ENCODE measurements at regions not wholly inside any gene's neighbourhood (a gene's known extent, or its start where the extent isn't known, plus 50 kb on each side); places are given as distances from the start of the nearest gene placed in this dataset.
A peak's percentile ranks its signal among the peaks of the same experiment; 100 is the strongest.

DNA sequence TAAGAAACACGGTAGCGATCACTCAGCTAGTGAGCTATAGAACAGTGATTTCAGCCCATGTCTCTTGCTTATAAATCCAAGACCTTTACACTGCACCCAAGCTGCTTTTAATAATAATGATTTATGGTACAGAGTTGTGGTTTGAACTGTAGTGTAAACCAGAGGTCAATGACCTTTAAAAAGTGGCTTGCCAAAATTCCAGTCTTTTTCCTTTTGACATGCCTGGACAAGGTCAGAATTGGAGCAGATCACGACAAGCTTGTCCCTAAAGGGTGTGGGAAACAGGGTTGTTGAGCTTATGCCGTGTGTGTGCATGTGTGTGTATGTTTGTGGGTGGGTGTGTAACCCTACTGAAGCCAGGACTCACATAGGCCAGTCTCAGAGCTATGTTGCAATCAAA, 225.3 kb upstream of the CLINT1 start:
- H3K27ac ChIP-seq: no peak overlapping the region
- no peak overlapping the region for H3K9ac ChIP-seq (ENCODE audit: insufficient read length)
- no peaks in the 10 kb centered on the region for H3K9me3 ChIP-seq (ENCODE audit: low read depth, low read length)
- no peaks in the 10 kb centered on the region for H3K36me3 ChIP-seq (ENCODE audit: insufficient read depth, low read length)
- no peak overlapping the region for H3K4me3 ChIP-seq
- DNase-seq (ENCODE audit: low read depth, low spot score): no peak
- TF ChIP-seq FOXP2 (optimal IDR thresholded peaks at IDR 0.05; ENCODE audit: control extremely low read depth, extremely low read length, insufficient read depth) (no peak), POLR2AphosphoS5 (IDR thresholded peaks at IDR 0.05; ENCODE audit: borderline replicate concordance, low read depth, low read length) (no peak), EZH2 (IDR thresholded peaks at IDR 0.05) (no peak)

DNA sequence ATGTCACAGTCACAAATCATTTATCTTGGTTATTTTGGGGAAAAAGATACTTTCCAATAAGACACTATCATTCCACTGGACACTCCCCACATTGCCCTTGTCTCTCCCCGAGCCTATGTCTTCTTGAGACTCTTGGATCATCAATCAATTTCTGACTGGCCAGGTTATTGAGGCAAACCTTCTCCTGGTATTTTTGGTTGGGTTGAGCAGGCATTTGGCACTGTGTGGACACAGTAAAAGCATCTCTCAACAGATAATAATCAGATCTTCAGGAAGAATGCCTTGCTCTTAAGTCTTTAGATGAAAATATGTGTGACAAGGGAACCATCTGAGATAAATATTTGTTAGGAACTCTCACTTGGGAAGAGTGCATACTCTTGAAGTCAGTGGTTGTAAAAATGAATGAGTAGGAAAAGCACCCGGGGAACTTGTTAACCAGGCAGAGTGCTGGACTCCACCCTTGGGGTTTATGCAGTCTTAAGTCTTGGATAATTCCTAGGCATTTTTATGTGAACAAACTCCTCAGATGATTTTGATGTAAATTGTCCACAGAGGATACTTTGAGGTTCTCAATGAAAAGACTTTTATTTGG, 223.8 kb upstream of the CLINT1 start:
- Histone ChIP-seq H3K9ac (ENCODE audit: insufficient read length) (no peak overlapping the region), H3K27ac (no peak overlapping the region), H3K4me3 (no peak overlapping the region), H3K9me3 (ENCODE audit: low read depth, low read length) (no peaks in the 10 kb centered on the region), H3K36me3 (ENCODE audit: insufficient read depth, low read length) (no peaks in the 10 kb centered on the region)
- no peak for DNase-seq (ENCODE audit: low read depth, low spot score)
- no peak for TF ChIP-seq POLR2AphosphoS5 (IDR thresholded peaks at IDR 0.05; ENCODE audit: borderline replicate concordance, low read depth, low read length)
- TF ChIP-seq EZH2 (IDR thresholded peaks at IDR 0.05): no peak
- TF ChIP-seq FOXP2 (optimal IDR thresholded peaks at IDR 0.05; ENCODE audit: control extremely low read depth, extremely low read length, insufficient read depth): no peak

GRCh38 chr5:158080112-158080511, 221.2 kb upstream of the CLINT1 start:
- DNase-seq (ENCODE audit: low read depth, low spot score): no peak
- Histone ChIP-seq H3K36me3 (ENCODE audit: insufficient read depth, low read length) (no peaks in the 10 kb centered on the region), H3K27ac (no peak overlapping the region), H3K9me3 (ENCODE audit: low read depth, low read length) (no peaks in the 10 kb centered on the region), H3K9ac (ENCODE audit: insufficient read length) (no peak overlapping the region), H3K4me3 (no peak overlapping the region)
- TF ChIP-seq FOXP2 (optimal IDR thresholded peaks at IDR 0.05; ENCODE audit: control extremely low read depth, extremely low read length, insufficient read depth) (no peak), EZH2 (IDR thresholded peaks at IDR 0.05) (no peak), POLR2AphosphoS5 (IDR thresholded peaks at IDR 0.05; ENCODE audit: borderline replicate concordance, low read depth, low read length) (no peak)

DNA sequence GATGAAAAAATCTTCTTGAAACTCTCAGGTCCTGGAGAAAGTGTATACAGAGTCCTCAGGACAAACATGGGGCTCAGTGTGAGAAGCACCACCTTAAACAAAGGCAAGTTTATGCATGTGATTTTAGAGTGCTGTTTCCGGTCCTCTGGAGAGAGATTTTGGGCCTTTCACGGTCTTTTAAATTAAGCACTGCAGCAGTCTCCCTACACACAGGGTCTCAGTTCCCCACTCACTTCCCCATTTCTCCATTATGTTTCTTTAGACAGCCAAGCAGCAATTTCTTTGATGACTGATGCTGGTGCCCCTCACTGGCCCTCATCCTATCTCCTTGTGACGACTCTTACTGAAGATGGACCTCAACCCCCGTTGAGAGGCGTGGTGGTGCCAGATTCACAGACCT, 220.2 kb upstream of the CLINT1 start:
- H3K9me3 ChIP-seq (ENCODE audit: low read depth, low read length): no peaks in the 10 kb centered on the region
- no peaks in the 10 kb centered on the region for H3K36me3 ChIP-seq (ENCODE audit: insufficient read depth, low read length)
- no peak for DNase-seq (ENCODE audit: low read depth, low spot score)
- TF ChIP-seq POLR2AphosphoS5 (IDR thresholded peaks at IDR 0.05; ENCODE audit: borderline replicate concordance, low read depth, low read length) (no peak), EZH2 (IDR thresholded peaks at IDR 0.05) (no peak), FOXP2 (optimal IDR thresholded peaks at IDR 0.05; ENCODE audit: control extremely low read depth, extremely low read length, insufficient read depth) (no peak)
- no peak overlapping the region for H3K9ac ChIP-seq (ENCODE audit: insufficient read length)
- no peak overlapping the region for H3K27ac ChIP-seq
- H3K4me3 ChIP-seq: no peak overlapping the region

DNA sequence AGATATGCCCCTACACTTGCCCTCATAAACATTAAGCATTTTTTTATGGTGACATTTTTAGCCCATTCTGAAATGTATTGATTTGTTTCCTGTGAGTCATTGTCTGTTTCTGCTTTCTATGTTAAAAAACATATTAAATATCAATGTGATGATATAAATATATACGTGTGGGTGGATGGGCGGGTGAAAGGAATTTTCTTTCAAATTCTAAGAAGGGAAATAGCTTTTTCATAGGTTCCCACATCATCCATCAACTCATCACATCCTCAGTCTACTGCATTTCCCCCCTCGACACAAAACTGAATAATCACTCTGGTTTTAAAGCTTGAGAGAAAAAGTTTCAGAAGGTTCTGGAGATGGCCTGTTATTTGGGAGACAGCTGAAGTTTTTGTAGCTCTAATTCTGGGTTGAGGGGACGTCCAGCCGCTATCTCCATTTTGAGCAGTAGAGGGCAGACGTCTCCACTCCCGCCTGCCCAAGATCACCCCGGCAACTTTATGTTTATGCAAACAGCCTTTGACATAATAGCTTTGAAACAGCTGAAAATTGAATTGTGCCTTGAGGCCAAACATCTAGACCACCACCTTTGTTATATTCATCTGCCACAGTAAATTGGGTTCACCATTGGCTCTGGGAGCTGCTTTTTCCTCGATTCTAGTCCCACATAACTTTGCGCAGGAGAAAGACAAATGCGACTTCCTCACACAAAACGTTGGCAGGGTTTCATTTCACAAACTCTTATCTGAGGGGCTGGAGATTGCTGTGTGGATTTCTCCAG, 216.2 kb upstream of the CLINT1 start:
- Histone ChIP-seq H3K9ac (ENCODE audit: insufficient read length) (peak overlapping the region; percentile 32), H3K9me3 (ENCODE audit: low read depth, low read length) (no peaks in the 10 kb centered on the region), H3K36me3 (ENCODE audit: insufficient read depth, low read length) (no peaks in the 10 kb centered on the region), H3K27ac (peak overlapping the region; percentile 16; the same call in 1 of the 2 replicates), H3K4me3 (peak overlapping the region; percentile 58)
- TF ChIP-seq EZH2 (IDR thresholded peaks at IDR 0.05) (no peak), FOXP2 (optimal IDR thresholded peaks at IDR 0.05; ENCODE audit: control extremely low read depth, extremely low read length, insufficient read depth) (peak; percentile 36), POLR2AphosphoS5 (IDR thresholded peaks at IDR 0.05; ENCODE audit: borderline replicate concordance, low read depth, low read length) (no peak)
- DNase-seq (ENCODE audit: low read depth, low spot score): peak; percentile 37

DNA sequence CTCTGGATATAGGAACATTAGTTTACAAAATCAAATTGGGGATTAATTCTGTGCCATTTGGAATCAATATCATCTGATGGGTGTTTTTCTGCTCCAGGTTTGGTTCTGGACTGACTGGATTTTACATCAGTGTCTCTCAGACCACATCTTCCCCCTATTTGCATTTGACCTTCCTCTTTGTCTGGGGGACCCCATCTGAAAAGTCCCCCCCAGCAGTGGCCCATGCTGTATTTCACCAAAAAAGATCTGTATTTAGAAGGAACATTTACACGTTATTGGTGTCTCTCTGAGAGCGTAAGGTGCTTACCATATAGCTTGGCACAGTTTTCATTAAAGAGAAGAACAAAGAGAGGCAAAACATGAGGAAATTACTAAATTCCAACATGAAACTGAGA, 215.6 kb upstream of the CLINT1 start:
- Histone ChIP-seq H3K4me3 (no peak overlapping the region), H3K36me3 (ENCODE audit: insufficient read depth, low read length) (no peaks in the 10 kb centered on the region), H3K9ac (ENCODE audit: insufficient read length) (peak overlapping the region; percentile 28), H3K27ac (no peak overlapping the region), H3K9me3 (ENCODE audit: low read depth, low read length) (no peaks in the 10 kb centered on the region)
- DNase-seq (ENCODE audit: low read depth, low spot score): no peak
- TF ChIP-seq POLR2AphosphoS5 (IDR thresholded peaks at IDR 0.05; ENCODE audit: borderline replicate concordance, low read depth, low read length) (no peak), FOXP2 (optimal IDR thresholded peaks at IDR 0.05; ENCODE audit: control extremely low read depth, extremely low read length, insufficient read depth) (no peak), EZH2 (IDR thresholded peaks at IDR 0.05) (no peak)

- Histone ChIP-seq H3K9ac (ENCODE audit: insufficient read length) (no peak overlapping the region), H3K36me3 (ENCODE audit: insufficient read depth, low read length) (no peaks in the 10 kb centered on the region), H3K9me3 (ENCODE audit: low read depth, low read length) (no peaks in the 10 kb centered on the region), H3K4me3 (no peak overlapping the region), H3K27ac (no peak overlapping the region)
- TF ChIP-seq EZH2 (IDR thresholded peaks at IDR 0.05) (no peak), POLR2AphosphoS5 (IDR thresholded peaks at IDR 0.05; ENCODE audit: borderline replicate concordance, low read depth, low read length) (no peak), FOXP2 (optimal IDR thresholded peaks at IDR 0.05; ENCODE audit: control extremely low read depth, extremely low read length, insufficient read depth) (no peak)
- DNase-seq (ENCODE audit: low read depth, low spot score): no peak
Measured at GRCh38 chr5:158070859-158071258, 211.9 kb upstream of the CLINT1 start.

DNA sequence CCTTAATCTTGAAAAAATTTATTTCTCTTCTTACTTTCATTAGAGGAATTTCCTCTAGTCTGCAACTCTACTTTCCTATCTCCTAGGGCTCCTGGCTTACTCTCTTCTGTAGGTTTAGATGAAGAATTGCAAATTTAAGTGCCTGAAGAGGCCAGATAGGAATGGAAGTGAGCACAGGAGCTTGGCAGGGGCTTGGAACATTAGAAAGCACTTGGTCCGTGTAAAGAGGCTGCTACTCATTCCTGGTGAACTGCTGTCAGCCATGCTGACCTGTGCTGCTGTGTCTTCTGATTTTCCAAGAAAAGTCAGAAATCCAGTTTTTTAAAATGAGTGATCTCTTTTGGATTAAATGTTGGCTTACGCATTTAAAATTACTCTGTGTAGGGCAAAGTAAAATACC, 210.9 kb upstream of the CLINT1 start:
- TF ChIP-seq POLR2AphosphoS5 (IDR thresholded peaks at IDR 0.05; ENCODE audit: borderline replicate concordance, low read depth, low read length): no peak
- no peak for DNase-seq (ENCODE audit: low read depth, low spot score)
- H3K4me3 ChIP-seq: no peak overlapping the region
- H3K27ac ChIP-seq: no peak overlapping the region
- H3K9ac ChIP-seq (ENCODE audit: insufficient read length): no peak overlapping the region
- no peaks in the 10 kb centered on the region for H3K9me3 ChIP-seq (ENCODE audit: low read depth, low read length)
- no peaks in the 10 kb centered on the region for H3K36me3 ChIP-seq (ENCODE audit: insufficient read depth, low read length)

Measured in SK-N-MC (cell line).